ENCODE measurements at regions not wholly inside any gene's neighbourhood (a gene's known extent, or its start where the extent isn't known, plus 50 kb on each side); places are given as distances from the start of the nearest gene placed in this dataset.
"Not testable (repeated sequence)": the region's sequence is repeated elsewhere in the genome, so short reads cannot be mapped to it uniquely, and the experiment has no call there.

GRCh38 chr21:35178827-35179226, 129.7 kb upstream of the RUNX1 start:
- no peak for DNase-seq (ENCODE audit: low read depth in 2 of 2)

- no peak for DNase-seq (ENCODE audit: low read depth in 2 of 2)
Observed at GRCh38 chr21:35178098-35178497, 129.0 kb upstream of the RUNX1 start.

GRCh38 chr21:35172231-35172630, 123.1 kb upstream of the RUNX1 start:
- no peak for DNase-seq (ENCODE audit: low read depth in 2 of 2)

- no peak for DNase-seq (ENCODE audit: low read depth in 2 of 2)
Observed at GRCh38 chr21:35171385-35171784, 122.3 kb upstream of the RUNX1 start.

GRCh38 chr21:35170818-35171217, 121.7 kb upstream of the RUNX1 start:
- DNase-seq (ENCODE audit: low read depth in 2 of 2) = no peak

- DNase-seq (ENCODE audit: low read depth in 2 of 2) = no peak
Observed at GRCh38 chr21:35170244-35170643, 121.1 kb upstream of the RUNX1 start.

- no peak for DNase-seq (ENCODE audit: low read depth in 2 of 2)
Observed at GRCh38 chr21:35169574-35169973, 120.5 kb upstream of the RUNX1 start.

- no peak for DNase-seq (ENCODE audit: low read depth in 2 of 2)
Observed at GRCh38 chr21:35168735-35169134, 119.6 kb upstream of the RUNX1 start.

GRCh38 chr21:35164971-35165483, 115.9 kb upstream of the RUNX1 start:
- no peak for DNase-seq (ENCODE audit: low read depth in 2 of 2)

GRCh38 chr21:35164380-35164779, 115.3 kb upstream of the RUNX1 start:
- no peak for DNase-seq (ENCODE audit: low read depth in 2 of 2)

- DNase-seq (ENCODE audit: low read depth in 2 of 2) = no peak
Observed at GRCh38 chr21:35163411-35163810, 114.3 kb upstream of the RUNX1 start.

- DNase-seq (ENCODE audit: low read depth in 2 of 2) = no peak
Observed at GRCh38 chr21:35162831-35163230, 113.7 kb upstream of the RUNX1 start.

GRCh38 chr21:35159881-35160280, 110.8 kb upstream of the RUNX1 start:
- no peak for DNase-seq (ENCODE audit: low read depth in 2 of 2)

- not testable (repeated sequence) for DNase-seq (ENCODE audit: low read depth in 2 of 2)
Observed at GRCh38 chr21:35157374-35157773, 108.3 kb upstream of the RUNX1 start.

- no peak for DNase-seq (ENCODE audit: low read depth in 2 of 2)
Observed at GRCh38 chr21:35156293-35157278, 107.5 kb upstream of the RUNX1 start.

- no peak for DNase-seq (ENCODE audit: low read depth in 2 of 2)
Observed at GRCh38 chr21:35154788-35155187, 105.7 kb upstream of the RUNX1 start.

GRCh38 chr21:35153671-35154070, 104.6 kb upstream of the RUNX1 start:
- no peak for DNase-seq (ENCODE audit: low read depth in 2 of 2)

- no peak for DNase-seq (ENCODE audit: low read depth in 2 of 2)
Observed at GRCh38 chr21:35150562-35151226, 101.6 kb upstream of the RUNX1 start.

- DNase-seq (ENCODE audit: low read depth in 2 of 2) = no peak
Observed at GRCh38 chr21:35149698-35150097, 100.6 kb upstream of the RUNX1 start.

GRCh38 chr21:35147439-35147838, 98.3 kb upstream of the RUNX1 start:
- DNase-seq (ENCODE audit: low read depth in 2 of 2) = no peak

- no peak for DNase-seq (ENCODE audit: low read depth in 2 of 2)
Observed at GRCh38 chr21:35145626-35146233, 96.6 kb upstream of the RUNX1 start.

GRCh38 chr21:35144978-35145377, 95.9 kb upstream of the RUNX1 start:
- DNase-seq (ENCODE audit: low read depth in 2 of 2) = no peak

Measured in stimulated activated CD8-positive, alpha-beta memory T cell treated with anti-CD3 and anti-CD28 coated beads, Interleukin-7, amount 100 ng/mL, for 1 hour (primary cell).